Skin epidermis (tissue), 12 donors: ENCODE measurements at regions not wholly inside any gene's neighbourhood (a gene's known extent, or its start where the extent isn't known, plus 50 kb on each side); places are given as distances from the start of the nearest gene placed in this dataset.
A peak's percentile ranks its signal among the peaks of the same experiment; 100 is the strongest.

Source experiments
- H3K27ac ChIP-seq, 21 experiments: fragments of 200-600 bp; sonication (generic) in 11 of 21; one replicate each; pipeline ENCODE4 v1.5.0; 2020; ENCODE audit warnings: mild to moderate bottlenecking in 3 of 21, inconsistent platforms in 2 of 21, moderate library complexity in 2 of 21
- H3K4me3 ChIP-seq, 7 experiments: fragments of 200-600 bp; sonication (generic) in 2 of 7; one replicate each; pipeline ENCODE4 v1.5.0; 2020; ENCODE audit warnings: inconsistent platforms in 2 of 7, mild to moderate bottlenecking in 2 of 7, moderate library complexity in 1 of 7

DNA sequence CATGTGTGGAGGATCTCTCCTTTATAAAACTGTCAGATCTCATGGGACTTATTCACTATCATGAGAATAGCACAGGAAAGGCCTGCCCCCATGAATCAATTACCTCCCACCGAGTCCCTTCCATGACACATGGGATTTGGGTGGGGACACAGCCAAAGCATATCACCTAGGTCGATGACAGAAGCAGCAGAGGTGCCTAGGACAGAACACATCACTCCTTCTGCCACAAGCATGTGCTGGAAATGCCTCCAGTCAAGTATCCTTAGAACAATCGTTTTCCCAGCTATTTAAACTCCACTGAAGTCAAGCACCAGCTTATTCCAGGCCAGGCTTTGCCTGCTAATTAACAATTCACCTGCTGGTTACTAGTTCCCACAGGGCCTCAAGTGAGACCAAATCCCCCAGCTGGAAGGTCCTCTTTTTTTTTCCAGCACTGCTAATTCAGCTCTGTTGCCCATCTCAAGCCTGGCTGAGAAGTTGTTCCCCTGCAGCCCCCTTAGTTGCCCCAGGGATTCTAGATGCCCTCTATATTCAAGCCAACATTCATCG lies 212.3 kb upstream of the NUDT4 start:
- H3K27ac ChIP-seq = no peak overlapping the region
- H3K4me3 ChIP-seq = no peak overlapping the region

DNA sequence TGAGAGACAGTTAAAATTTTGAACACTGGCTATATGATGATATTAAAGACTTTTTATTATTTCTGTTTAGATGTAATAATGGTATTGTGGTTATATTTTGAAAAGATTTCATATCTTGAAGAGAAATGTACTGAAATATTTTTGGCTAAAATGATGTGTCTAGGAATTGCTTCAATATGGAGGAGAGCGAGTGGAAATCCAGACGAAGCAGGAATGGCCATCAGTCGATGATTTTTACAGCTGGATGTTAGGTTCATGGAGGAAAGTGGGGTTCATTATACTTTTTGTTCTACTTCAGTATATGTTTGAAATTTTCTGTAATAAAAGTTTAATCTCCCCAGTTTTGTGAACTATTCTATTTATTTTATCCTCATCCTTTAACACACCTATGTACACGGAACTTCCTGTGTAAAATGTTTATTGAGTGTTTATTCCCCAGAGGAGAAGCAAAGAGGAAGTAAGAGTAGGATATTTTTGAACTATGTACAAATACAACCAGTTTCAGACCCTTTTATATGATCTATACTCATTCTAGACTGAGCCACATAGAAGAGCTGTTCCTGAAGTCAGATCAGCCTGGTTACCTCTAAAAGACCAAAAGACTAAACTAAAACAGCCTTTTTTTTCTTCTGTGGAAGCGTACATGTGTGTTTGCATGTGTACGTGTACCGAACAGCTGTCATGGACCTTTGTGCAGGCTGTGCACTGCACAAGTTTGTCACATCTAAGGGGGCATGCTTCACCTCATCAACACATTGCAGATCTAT lies 211.0 kb upstream of the NUDT4 start:
- H3K4me3 ChIP-seq = no peak overlapping the region
- H3K27ac ChIP-seq = no peak overlapping the region

DNA sequence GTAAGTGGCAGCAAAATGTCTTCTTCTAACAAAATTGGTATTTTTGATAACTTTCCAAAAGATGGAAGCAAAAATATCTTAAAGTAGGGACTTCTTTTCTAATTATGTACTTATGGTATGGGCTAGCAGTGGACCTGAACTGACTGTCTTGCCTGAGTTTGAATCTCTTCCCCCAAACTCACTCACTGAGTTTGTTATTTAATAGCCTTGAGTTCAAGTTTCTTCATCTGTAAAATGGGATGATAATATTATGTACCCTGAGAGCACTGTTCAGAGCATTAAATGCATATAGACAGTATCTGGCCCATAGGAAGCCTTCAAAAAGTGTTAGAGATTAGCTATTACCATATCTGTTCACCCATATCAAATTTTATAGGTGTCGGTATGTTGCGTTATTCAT lies 210.4 kb upstream of the NUDT4 start:
- Histone ChIP-seq H3K27ac (no peak overlapping the region), H3K4me3 (no peak overlapping the region)

DNA sequence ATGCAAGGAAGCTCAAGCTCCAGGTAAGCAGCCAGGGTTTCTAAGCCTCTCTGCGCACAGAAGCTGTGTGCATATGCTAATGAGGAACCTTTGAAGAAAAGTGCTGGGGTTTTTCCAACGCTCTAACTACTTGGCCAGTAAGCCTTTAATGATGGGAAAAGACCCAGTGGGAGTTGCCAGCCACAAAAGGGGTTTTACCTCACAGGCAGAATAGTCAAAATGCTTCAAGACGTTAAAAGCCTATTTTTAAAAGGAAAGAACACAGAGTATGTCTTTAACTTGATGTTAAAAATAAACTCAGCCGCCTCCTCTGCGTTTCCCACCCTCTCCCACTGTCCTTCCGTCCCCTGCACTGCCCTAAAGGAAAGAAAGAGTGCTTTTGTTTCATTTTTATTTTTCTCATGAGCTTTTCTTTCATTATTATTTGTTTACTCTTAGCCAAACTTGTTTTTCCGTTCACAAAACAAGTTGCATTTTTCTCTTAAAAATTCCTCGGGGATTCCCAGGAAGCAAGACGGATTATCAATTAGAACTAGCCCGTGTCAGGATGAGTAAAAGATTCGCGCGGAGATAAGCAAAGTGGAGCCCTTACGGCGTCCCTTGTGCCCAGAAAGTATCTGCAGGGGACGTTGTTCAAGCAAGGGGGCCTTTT lies 209.8 kb upstream of the NUDT4 start:
- Histone ChIP-seq H3K27ac (peak overlapping the region in 7 of 21 experiments; percentile 2 to 59 (median 26)), H3K4me3 (peak overlapping the region; percentile 11 to 46 (median 32))

DNA sequence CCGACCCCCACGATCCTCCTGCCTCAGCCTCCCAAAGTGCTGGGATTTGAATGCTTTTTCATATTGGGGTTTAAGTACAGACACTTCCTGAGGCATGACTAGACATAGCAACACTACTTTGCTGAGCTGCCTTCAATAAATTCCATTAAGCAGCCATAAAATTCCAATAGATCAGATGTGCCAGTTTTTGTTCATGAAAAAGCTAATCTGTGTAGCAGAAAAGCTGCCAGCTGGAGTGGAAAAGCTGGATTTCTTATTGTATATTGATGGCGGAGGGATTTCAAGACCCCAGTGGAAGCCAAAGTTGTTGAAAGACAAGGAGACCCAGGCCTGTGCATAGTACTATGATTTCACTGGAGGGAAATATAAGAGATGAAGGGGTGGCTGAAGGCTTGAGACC lies 209.0 kb upstream of the NUDT4 start:
- Histone ChIP-seq H3K27ac (peak overlapping the region in 2 of 21 experiments; percentile 21 to 26), H3K4me3 (peak overlapping the region in 4 of 7 experiments; percentile 32 to 37 (median 33))

DNA sequence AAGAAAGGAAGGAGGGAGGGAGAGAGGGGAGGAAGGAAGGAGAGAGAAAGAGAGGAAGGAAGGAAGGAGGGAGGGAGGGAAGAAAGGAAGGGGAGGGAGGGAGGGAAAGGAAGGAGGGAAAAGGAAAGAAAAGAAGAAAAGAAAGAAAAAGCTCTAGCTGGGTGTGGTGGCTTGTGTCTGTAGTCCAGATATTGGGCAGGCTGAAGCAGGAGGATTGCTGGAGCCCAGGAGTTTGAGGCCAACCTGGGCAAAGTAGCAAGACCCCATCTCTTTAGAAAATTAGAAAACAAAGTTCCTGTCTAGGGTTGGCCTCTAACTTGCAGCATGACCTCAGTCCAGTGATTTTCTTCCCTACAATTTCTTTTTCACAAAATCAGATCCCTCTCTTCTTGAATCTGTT lies 208.2 kb upstream of the NUDT4 start:
- H3K27ac ChIP-seq = no peak overlapping the region
- no peak overlapping the region for H3K4me3 ChIP-seq

DNA sequence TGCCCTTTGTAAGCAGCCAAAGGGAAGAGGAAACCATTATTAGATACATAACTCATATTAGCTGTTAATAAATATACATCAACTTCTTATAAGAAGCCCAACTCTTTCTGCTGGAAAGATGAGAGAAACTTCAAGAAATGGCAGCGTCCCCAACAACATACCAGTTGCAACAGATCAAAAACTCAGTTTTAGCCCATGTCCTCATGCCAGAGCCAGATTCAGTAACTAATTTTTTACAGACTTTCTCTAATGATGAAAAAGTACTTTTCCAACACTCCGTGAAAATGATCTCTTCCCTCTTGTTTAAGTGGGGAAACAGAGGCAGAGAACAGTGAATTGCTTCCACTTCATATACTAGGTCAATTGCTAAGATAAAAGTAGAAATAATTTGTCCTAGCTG lies 206.8 kb upstream of the NUDT4 start:
- H3K4me3 ChIP-seq = no peak overlapping the region
- H3K27ac ChIP-seq = no peak overlapping the region

DNA sequence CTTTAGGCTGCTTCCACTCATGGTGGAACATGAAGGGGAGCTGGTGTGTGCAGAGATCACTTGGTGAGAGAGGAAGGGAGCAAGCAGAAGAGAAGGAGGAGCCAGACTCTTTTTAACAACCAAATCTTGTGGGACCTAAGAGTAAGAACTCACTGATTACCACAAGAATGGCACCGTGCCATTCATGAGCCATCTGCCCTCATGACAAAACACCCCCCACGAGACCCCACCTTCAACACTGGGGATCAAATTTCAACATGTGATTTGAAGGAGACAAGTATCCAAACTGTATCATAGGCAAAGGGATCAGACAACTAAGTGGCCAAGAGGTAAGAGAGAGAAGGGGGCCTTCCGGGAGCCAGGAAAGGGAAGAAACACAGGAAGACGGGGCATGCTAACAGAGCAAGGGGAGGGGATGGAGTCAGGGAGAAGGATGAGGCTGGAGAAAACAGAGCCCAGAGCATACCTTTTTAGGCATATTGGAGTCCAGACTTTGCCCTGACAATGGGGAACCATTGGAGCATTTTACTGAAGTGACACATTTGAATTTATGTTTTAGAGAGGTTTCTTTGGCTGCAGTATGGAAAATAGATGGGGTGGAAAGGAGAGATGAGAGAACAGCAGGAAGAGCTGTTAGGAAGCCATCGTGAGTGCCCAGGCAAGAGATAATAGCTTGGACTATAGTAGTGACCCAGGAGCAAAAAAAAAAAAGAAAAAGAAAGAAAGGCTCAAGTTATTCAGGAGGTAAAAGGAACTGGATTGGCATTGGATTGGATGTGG lies 204.4 kb upstream of the NUDT4 start:
- Histone ChIP-seq H3K4me3 (no peak overlapping the region), H3K27ac (peak overlapping the region in 1 of 21 experiments; percentile 10)

DNA sequence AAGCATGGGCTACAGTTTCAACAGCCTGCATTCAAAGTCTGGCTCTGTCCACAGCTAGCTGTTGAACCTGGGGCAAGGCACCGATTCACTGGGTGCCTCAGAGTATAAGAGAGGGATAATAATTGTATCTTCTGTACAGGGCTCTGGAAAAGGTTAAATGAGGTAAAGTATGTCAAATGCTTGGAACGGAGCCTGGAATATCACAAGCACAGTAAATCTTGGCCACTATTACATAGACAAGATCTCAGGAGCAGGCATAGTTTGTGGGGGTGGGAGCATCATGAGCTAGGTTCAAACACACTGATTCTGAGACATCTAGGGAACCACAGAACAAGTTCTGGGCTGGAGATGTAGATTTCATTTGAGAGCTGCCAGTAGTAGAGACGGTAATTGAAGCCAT lies 203.7 kb upstream of the NUDT4 start:
- no peak overlapping the region for H3K4me3 ChIP-seq
- H3K27ac ChIP-seq = peak overlapping the region in 1 of 21 experiments; percentile 10

DNA sequence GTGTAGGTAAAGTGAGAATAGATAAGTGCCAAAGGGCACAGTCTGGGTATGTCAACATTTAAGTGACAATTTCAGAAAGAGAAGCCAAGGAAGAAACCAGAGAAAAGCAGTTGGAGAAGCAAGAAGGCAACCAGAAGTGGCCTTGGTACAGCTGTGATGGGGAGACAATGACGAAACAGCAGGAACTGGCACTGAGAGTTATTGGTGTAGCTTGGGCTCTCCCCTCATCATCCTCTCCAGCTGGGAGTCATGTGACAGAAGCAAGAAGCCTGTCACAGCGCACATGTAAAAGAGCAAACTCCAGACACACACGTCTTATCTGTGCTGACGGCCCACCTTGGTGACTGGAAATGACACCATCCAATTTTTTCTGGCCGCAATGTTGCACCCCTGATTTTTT lies 203.3 kb upstream of the NUDT4 start:
- Histone ChIP-seq H3K4me3 (no peak overlapping the region), H3K27ac (peak overlapping the region in 1 of 21 experiments; percentile 13)

DNA sequence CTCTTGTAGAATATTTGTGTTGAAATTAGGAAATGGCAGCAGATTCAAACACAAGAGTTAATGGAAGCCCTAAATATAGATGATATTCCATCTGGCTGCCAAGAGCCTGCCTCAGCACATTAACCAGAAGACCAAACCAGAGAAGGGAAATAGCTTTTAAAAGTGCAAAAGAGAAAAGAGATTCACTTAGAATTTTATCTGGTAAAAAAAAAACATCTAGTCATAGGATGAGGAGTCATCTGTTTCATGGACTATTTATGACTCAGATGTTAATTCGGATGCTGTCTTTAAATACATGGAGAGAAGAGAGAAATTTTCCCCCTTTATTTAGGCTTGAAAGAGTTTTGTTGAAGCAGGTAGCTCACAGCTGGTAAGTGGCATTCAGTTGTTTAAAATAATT lies 201.6 kb upstream of the NUDT4 start:
- no peak overlapping the region for H3K4me3 ChIP-seq
- peak overlapping the region in 7 of 21 experiments; percentile 13 to 61 (median 40) for H3K27ac ChIP-seq

DNA sequence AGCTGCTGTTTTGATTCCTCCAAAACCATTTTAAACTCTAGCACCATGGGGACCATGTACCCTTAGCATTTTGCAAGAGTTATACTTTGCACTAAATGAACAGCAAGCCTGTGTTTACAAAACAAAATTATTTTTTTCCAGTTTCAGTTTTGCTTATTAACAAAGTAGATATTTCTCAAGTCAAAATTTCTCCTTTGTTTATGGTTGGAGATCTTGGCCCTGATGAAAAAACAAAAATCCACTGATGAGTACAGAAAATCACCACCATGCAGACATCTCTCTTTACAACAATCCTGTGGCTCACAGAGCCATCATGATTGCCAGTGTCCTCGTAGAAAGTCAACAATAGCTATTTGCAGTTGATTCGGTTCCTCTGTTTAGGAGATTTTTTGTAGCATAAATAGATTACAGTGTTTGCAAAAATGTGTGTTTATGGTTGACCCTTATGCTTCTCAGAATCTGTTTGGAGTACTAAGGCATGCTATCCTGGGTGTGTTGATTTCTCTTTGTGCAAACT lies 201.1 kb upstream of the NUDT4 start:
- H3K4me3 ChIP-seq = no peak overlapping the region
- peak overlapping the region in 3 of 21 experiments; percentile 32 to 51 (median 47) for H3K27ac ChIP-seq

DNA sequence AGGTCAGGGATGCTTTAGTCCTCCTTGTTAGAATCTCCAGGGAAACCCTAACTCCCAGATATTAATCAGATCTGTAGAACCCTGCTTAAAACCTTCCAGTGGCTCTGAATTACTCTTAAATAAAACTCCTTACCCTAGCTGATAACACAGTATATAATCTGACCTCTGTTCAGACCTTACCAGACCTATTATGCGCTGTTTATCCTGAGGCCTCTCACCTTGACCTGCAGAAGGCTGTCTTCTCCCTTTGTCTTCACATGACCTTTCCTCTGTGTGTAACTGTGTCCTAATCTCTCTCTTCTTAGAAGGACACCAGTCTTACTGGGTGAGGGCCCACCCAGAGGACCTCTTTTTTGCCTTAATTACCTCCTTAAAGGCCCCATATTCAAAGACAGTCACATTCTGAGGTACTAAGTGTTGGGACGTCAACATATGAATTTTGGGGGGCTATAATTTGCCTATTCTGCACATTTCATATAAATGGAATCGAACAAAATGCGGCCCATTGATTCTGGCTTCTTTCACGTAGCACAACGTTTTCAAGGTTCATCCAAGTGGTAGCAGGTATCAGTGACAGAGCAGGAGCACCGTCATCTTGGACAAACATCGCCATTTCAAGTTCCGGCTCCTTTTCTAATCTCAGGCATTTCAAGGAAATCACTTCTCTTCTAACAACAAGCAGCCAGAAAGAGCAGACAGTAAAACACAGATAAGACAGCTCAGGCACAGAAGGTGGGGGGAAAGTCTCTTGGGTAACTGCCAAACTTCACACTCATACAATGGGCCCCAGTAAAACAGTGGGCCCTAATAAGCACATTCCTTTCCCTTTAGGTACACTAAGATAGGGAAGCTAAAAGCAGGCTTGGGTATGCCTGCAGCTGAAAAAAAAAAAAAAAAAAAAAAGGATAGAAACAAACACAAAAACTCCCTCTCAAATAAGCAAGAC lies 200.2 kb upstream of the NUDT4 start:
- Histone ChIP-seq H3K27ac (peak overlapping the region in 3 of 21 experiments; percentile 32 to 51 (median 47)), H3K4me3 (no peak overlapping the region)

DNA sequence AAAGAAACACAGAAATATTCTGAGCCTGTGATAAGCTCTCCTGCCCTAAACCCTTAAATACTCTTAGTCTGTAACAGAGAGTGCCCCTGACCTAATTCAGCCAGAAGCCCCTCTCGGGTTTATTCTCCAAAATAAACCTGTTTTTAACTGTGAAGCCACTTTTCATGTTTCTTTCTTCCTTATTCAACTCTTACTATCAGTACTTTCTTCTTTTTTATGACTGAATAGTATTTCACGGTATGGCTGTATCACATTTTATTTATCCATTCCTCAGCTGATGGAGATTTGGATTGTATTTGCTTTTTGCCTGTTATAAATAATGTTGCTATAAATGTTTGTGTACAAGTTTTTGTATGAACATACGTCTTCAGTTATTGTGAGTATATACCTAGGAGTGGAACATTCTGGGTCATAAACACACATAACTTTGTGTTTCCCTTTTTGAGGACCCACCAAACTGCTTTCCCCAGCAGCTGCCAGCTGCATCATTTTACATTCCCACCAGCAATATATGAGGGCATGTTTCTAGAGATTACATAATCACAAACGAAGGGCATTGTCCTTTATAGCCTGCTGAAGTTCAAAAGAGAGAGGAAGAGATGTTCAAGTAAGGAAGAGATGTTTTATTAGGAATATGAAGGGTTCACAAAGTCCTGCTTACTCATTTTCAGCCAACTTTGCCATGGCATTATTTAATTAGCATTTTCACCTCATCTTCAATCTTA lies 199.4 kb upstream of the NUDT4 start:
- no peak overlapping the region for H3K27ac ChIP-seq

DNA sequence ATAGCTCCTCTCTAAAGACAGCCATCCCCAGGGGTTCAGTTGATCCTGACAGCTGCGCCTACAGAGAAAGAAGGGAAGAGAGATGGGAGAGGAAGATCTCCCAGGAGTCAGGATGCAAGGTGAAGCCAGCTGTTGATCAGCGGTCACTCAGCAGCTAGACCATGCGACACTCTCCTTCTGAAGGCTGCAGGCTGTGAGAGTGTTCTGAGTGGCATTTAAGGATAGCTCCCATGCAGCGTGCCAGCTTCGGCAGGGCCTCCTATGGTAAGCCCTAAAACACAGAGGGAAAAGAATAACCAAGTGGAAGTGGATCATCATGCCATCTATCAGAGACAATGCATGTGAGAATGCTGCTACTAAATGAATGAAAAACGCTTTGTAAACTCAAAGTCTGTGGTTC lies 197.9 kb upstream of the NUDT4 start:
- Histone ChIP-seq H3K27ac (no peak overlapping the region), H3K4me3 (no peak overlapping the region)

More for the DNA sequence above, 199.4 kb upstream of the NUDT4 start:
- H3K4me3 ChIP-seq = no peak overlapping the region

DNA sequence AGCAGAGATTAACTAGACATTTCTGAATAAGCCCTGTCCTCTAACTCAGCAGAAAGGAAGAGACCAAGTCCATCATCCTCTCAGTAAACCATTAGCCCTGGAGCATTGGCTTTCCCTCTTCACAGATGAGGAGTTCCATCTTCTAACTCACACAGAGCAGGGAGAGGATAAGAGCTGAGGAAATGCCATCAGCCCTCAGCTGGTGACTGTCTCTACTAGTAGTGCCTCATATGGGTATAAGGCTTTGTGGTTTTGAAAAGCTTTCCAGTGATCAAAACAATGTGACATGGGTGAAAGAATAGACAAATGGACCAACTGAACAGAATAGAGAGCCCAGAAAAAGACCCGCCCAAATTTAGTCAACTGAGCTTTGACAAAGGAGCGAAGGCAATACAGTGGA lies 197.2 kb upstream of the NUDT4 start:
- Histone ChIP-seq H3K27ac (no peak overlapping the region), H3K4me3 (no peak overlapping the region)

DNA sequence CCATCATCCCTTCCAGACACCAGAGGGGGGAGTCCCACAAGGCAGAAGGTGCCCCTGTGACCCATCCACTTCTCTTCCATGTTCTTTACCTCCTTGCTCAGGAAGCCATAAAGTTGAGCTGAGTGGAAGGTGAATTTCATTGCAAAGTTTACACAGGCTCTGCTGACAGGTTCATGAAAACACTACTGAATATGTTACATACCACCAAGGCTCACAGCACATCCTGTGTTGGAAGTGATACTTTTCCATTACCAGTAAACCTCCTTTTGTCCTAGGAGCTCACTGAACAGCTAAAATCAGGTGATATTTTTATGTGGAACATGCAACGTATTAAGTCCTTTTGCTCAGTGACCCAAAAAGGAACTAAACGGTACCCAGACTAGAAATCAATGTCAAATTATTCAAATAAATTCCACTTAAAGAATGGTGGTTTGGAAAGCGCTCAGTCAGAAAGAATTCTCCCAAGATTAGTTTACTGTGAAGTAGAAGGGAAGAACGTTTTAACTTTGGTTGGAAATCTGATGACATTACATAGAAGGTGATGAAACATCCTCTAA lies 196.2 kb upstream of the NUDT4 start:
- H3K4me3 ChIP-seq = no peak overlapping the region
- H3K27ac ChIP-seq = no peak overlapping the region
